ENCODE measurements at regions not wholly inside any gene's neighbourhood (a gene's known extent, or its start where the extent isn't known, plus 50 kb on each side); places are given as distances from the start of the nearest gene placed in this dataset.
A peak's percentile ranks its signal among the peaks of the same experiment; 100 is the strongest.

DNA sequence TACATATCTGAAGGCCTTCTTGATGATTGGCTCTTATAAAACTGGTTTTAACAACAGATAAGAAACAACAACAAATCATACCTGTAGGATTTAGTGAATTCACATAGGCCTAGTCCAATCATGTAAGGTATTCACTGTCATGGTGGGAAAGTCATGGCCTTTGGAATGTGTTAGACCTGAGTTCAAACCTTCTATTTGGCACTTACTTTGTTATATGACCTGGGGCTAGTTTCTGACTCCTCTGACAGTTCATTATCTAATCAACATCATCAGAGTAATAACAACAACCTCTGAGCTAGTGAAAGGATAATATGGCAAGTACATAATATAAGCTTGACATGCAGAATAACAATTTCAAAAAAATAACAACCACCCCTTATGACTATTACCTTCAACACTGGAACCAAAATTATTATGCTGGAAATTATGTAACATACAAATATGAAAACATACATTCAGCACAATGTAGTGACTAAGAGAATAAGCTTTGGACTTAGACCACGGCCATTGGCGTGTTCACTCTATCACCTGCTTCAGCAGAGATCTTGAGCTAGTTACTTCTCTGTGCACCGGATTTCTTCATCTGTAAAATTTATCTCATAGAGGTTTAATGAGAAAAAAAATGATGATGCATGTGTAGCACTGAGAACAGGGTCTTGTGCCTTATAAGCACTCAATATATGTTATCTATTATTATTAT is 597.6 kb downstream of the LMO4 start:
- DNase-seq (ENCODE audit: low read depth in 2 of 2) = no peak

GRCh38 chr1:87926921-87927320 is 598.2 kb downstream of the LMO4 start:
- DNase-seq (ENCODE audit: low read depth in 2 of 2) = no peak

- DNase-seq (ENCODE audit: low read depth in 2 of 2) = no peak
These were observed 599.0 kb downstream of the LMO4 start for GRCh38 chr1:87927391-87928280.

GRCh38 chr1:87928623-87929022 is 599.9 kb downstream of the LMO4 start:
- no peak for DNase-seq (ENCODE audit: low read depth in 2 of 2)

DNA sequence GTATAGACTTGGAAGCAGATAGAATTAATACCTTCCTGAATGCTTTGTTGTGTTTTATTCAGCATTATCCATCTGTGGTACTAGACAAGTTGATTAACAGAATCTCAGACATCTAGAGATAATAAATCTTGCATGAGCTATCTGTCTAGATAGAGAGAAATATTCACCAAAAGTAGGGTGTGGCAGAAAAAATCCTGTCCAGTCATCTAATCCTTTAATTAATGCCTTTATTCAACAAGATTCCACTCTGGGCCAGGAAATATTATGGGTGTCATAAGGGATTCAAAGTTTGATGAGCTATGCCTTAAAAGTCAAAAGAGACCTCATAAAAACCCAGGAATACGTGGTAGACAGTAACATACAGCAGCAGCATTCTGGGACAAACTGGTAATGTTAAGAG is 601.2 kb downstream of the LMO4 start:
- DNase-seq (ENCODE audit: low read depth in 2 of 2) = no peak

GRCh38 chr1:87930796-87931195 is 602.1 kb downstream of the LMO4 start:
- no peak for DNase-seq (ENCODE audit: low read depth in 2 of 2)

GRCh38 chr1:87933171-87933570 is 604.5 kb downstream of the LMO4 start:
- DNase-seq (ENCODE audit: low read depth in 2 of 2) = no peak

DNA sequence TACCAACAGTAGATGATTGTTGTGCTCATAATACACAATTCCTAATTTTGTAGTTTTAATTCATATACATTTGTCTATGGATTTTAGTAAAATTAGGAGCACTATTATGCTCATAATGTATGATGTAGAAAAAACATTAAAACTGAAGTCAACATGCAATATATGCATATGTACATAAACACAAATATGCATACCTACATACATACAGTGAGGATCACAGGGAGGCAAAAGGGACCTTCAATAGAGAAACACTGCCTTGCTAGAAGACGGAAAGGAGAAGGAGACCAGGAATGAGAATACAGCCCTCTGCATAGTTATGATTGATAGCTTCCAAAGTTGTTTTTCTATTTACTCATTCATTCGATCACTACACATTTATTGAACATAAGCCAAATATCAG is 606.5 kb downstream of the LMO4 start:
- no peak for DNase-seq (ENCODE audit: low read depth in 2 of 2)

GRCh38 chr1:87937831-87938395 is 609.2 kb downstream of the LMO4 start:
- DNase-seq (ENCODE audit: low read depth in 2 of 2) = no peak

GRCh38 chr1:87938631-87939030 is 610.0 kb downstream of the LMO4 start:
- DNase-seq (ENCODE audit: low read depth in 2 of 2) = no peak

- DNase-seq (ENCODE audit: low read depth in 2 of 2) = no peak
These were observed 610.8 kb downstream of the LMO4 start for GRCh38 chr1:87939444-87939843.

- DNase-seq (ENCODE audit: low read depth in 2 of 2) = no peak
These were observed 611.7 kb downstream of the LMO4 start for GRCh38 chr1:87940421-87940820.

GRCh38 chr1:87941337-87941946 is 612.8 kb downstream of the LMO4 start:
- DNase-seq (ENCODE audit: low read depth in 2 of 2) = no peak

DNA sequence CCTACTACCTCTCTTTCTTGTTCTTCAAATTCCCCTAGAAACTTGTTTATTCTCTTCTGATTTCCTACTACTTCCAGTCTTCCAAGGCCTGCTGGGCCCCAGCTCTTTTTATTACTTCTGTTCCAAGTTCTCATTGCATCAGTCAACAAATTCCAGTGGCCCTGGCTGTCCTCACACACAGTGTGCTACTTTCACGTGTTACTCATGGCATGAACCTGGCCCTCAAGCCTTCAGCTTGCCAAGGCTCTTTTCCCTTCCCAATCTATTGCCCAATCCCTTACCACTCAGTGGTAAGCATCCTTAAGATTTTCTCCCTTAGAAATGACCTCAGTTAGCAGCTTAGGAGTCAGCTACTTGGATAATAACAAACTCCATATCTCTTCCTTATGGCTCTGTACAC is 613.5 kb downstream of the LMO4 start:
- DNase-seq (ENCODE audit: low read depth in 2 of 2) = no peak

- no peak for DNase-seq (ENCODE audit: low read depth in 2 of 2)
These were observed 621.0 kb downstream of the LMO4 start for GRCh38 chr1:87949711-87950110.

DNA sequence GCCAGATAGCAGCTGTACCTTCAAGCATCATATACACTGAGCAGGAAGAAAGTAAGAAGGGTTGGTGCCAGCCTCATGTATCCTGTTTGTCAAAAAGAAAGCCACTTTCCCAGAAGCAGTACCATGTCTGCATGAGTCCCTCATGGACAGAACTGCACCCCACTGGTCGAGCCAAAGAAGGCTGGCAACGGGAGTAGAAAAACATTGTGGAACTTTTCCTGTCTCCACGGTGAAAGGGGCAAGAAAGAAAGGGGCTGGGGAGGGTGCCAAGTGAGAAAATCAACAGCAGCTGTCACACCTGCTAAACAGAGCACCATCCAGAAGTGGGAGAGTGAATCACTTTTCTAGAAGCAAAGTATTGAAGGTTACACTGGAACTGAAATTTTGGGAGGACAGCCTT is 621.7 kb downstream of the LMO4 start:
- no peak for DNase-seq (ENCODE audit: low read depth in 2 of 2)

GRCh38 chr1:87951409-87951808 is 622.7 kb downstream of the LMO4 start:
- DNase-seq (ENCODE audit: low read depth in 2 of 2) = no peak

DNA sequence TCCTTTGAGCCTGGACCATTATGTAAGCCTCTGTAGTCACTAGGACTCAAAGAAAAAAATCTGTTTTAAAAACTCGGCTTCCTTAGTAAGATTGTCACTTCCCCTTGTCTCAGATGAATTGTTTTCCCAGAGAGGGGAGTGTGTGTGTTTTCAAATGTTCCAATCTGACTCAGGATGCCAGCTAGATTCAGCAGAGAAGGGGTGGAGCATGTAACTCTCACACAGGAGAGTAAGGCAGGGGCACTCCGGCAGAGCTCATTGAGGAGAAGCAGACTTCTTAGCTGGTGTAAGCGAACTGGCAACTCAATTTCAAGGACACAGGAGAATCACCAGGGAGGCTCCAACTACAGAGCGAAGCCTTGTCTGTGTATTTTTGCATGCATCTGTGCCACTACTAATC is 623.2 kb downstream of the LMO4 start:
- no peak for DNase-seq (ENCODE audit: low read depth in 2 of 2)

- DNase-seq (ENCODE audit: low read depth in 2 of 2) = no peak
These were observed 624.4 kb downstream of the LMO4 start for GRCh38 chr1:87953121-87953520.

GRCh38 chr1:87953732-87954344 is 625.2 kb downstream of the LMO4 start:
- peak; percentile 2 to 14 for DNase-seq (ENCODE audit: low read depth in 2 of 2)

DNA sequence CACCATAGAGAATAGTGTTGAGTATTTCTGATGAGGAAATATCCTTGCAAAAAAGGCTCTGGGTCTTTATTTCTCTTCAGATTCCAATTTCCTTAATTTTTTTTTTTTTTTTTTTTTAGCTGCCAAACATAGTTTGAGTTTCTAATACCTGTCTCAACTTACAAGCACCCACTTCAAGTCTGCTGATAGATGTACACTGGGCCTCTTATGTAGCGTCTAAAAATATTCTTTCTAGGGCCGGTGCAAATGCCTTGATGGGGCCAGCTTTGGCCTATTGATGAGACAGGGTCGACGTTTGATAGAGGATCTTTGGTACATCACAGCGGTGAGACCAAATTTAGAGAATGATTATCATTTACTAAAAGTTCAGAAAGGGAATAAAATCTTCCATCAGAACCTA is 626.4 kb downstream of the LMO4 start:
- no peak for DNase-seq (ENCODE audit: low read depth in 2 of 2)

DNA sequence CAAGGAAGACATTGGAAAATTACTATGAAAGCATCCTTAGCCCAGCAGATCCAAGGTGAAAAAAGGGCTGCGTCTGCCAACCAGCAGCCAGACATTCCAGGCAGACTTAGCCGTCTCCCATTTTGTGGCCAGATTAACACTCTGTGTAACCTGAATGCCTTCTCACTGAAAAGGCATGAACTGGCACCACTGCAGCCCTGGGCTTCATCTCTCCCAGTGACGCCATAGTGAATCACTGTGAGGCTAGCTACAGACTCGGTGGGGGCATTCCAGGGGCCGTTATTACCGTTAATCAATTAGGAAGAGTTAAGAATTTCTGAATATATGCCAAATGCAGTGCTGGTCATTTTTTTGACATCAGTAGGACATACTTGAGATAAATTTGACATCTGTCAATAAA is 627.4 kb downstream of the LMO4 start:
- no peak for DNase-seq (ENCODE audit: low read depth in 2 of 2)
